ENCODE measurements at regions not wholly inside any gene's neighbourhood (a gene's known extent, or its start where the extent isn't known, plus 50 kb on each side); places are given as distances from the start of the nearest gene placed in this dataset.
A peak's percentile ranks its signal among the peaks of the same experiment; 100 is the strongest.

DNA sequence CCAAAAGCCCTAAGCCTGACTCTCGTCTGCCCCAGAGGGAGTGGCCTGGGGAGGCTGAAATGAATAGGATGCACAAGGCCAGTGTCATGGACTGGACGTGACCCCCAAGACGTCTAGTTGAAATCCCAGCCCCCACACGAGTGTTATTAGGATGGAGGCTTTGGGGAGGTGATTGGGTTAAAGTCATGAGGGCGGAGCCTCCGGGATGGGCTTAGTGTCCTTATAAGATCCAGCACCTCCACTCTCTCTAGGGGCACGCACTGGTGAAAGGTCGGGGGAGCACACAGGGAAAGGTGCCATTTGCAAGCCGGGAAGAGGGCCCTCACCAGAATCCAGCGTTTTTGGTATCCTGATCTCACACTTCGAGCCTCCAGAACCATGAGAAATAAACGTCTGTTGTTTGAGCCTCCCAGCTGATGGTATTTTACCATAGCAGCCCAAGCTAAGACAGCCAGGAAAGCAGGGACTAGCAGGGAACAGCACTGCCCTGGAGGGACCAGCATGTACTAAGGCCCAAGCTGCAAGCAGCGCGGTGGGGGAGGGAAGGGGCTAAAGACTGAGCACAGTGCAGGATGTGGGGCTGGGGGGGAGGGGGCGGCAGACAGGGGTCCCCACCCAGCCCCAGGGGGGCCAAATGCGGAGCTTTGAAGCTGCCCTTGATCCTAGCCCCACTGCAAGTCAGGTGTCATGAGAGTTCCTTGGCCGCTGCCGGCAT lies 78.3 kb upstream of the NCOR2 start:
- Histone ChIP-seq H4K8ac (ENCODE audit: low read depth in 2 of 2, low read length in 2 of 2) (no peak overlapping the region), H3K23ac (ENCODE audit: low read depth, low read length) (no peak overlapping the region), H2AFZ (replicated peaks; ENCODE audit: low read length, poor library complexity) (no peak overlapping the region), H3K27ac (ENCODE audit: insufficient read depth, low read length) (no peak overlapping the region), H3K56ac (ENCODE audit: extremely low read depth, insufficient read depth, low read length) (no peak overlapping the region), H3K9me1 (ENCODE audit: insufficient read depth, low read length) (no peaks in the 10 kb centered on the region), H3K18ac (ENCODE audit: low read depth, low read length) (no peak overlapping the region), H3K14ac (replicated peaks; ENCODE audit: low read depth, low read length) (no peak overlapping the region), H2BK120ac (ENCODE audit: low read depth, low read length) (no peak overlapping the region), H3K9me3 (ENCODE audit: control insufficient read depth, insufficient read depth, low read length) (peaks cover 10% of the 10 kb centered on the region), H3K27me3 (ENCODE audit: control insufficient read depth, insufficient read depth, low read length) (0 out of 2 replicates have a peak, but pooled peaks cover 2% of the 10 kb centered on the region), H2AK5ac (ENCODE audit: low read depth, low read length) (0 out of 2 replicates have a peak overlapping the region, but pooled peaks have one; percentile 2), H3K4me3 (ENCODE audit: insufficient read depth, low read depth, low read length) (no peak overlapping the region), H3K4me1 (ENCODE audit: control insufficient read depth, insufficient read depth, low read length) (no peaks in the 10 kb centered on the region; the same call in 1 of the 2 replicates), H4K91ac (ENCODE audit: insufficient read depth, low read depth, low read length) (no peak overlapping the region), H2AK9ac (replicated peaks; ENCODE audit: low read depth, low read length, poor library complexity) (no peak overlapping the region), H2BK20ac (ENCODE audit: low read depth, low read length) (no peak overlapping the region), H3K9ac (ENCODE audit: low read depth, low read length) (no peak overlapping the region), H3K79me1 (ENCODE audit: low read depth in 1 of 2, low read length in 2 of 2) (no peaks in the 10 kb centered on the region), H4K5ac (ENCODE audit: low read depth, low read length) (no peak overlapping the region), H2BK15ac (ENCODE audit: low read depth, low read length) (no peak overlapping the region), H2BK5ac (ENCODE audit: low read depth, low read length, poor library complexity, severe bottlenecking) (no peak overlapping the region), H3K4me2 (ENCODE audit: low read depth, low read length) (no peak overlapping the region), H4K20me1 (ENCODE audit: insufficient read depth, low read length) (no peaks in the 10 kb centered on the region), H3K36me3 (ENCODE audit: control insufficient read depth, insufficient read depth, low read length) (no peaks in the 10 kb centered on the region), H3K4ac (ENCODE audit: low read depth, low read length) (no peak overlapping the region)
- dilution Hi-C loops (cut with HindIII; ENCODE audit: low sequenced_read_pairs, unreplicated experiment) (no loop called here), intact Hi-C loops (cut with micrococcal nuclease) (no loop called here), in situ Hi-C loops (cut with MboI; ENCODE audit: low sequenced_read_pairs) (no loop called here)
- no peak for TF ChIP-seq CEBPB (IDR thresholded peaks at IDR 0.05; ENCODE audit: low read depth, low read length)
- TF ChIP-seq BHLHE40 (IDR thresholded peaks at IDR 0.05; ENCODE audit: low read depth, low read length): no peak
- no peak for TF ChIP-seq MAZ (IDR thresholded peaks at IDR 0.05; ENCODE audit: borderline replicate concordance, low read depth, low read length)
- TF ChIP-seq, protein P1, sequence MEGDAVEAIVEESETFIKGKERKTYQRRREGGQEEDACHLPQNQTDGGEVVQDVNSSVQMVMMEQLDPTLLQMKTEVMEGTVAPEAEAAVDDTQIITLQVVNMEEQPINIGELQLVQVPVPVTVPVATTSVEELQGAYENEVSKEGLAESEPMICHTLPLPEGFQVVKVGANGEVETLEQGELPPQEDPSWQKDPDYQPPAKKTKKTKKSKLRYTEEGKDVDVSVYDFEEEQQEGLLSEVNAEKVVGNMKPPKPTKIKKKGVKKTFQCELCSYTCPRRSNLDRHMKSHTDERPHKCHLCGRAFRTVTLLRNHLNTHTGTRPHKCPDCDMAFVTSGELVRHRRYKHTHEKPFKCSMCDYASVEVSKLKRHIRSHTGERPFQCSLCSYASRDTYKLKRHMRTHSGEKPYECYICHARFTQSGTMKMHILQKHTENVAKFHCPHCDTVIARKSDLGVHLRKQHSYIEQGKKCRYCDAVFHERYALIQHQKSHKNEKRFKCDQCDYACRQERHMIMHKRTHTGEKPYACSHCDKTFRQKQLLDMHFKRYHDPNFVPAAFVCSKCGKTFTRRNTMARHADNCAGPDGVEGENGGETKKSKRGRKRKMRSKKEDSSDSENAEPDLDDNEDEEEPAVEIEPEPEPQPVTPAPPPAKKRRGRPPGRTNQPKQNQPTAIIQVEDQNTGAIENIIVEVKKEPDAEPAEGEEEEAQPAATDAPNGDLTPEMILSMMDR (conservative IDR thresholded peaks at IDR 0.05; ENCODE audit: low read depth, low read length): no peak
- TF ChIP-seq, protein P2, sequence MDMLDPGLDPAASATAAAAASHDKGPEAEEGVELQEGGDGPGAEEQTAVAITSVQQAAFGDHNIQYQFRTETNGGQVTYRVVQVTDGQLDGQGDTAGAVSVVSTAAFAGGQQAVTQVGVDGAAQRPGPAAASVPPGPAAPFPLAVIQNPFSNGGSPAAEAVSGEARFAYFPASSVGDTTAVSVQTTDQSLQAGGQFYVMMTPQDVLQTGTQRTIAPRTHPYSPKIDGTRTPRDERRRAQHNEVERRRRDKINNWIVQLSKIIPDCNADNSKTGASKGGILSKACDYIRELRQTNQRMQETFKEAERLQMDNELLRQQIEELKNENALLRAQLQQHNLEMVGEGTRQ (IDR thresholded peaks at IDR 0.05; ENCODE audit: low read depth, low read length): no peak
- no peak for TF ChIP-seq RAD21 (IDR thresholded peaks at IDR 0.05; ENCODE audit: low read length)
- no peak for TF ChIP-seq CHD1 (IDR thresholded peaks at IDR 0.05; ENCODE audit: low read depth, low read length)
- no peak for TF ChIP-seq MXI1 (IDR thresholded peaks at IDR 0.05; ENCODE audit: borderline replicate concordance, low read depth, low read length)
- TF ChIP-seq RCOR1 (IDR thresholded peaks at IDR 0.05; ENCODE audit: insufficient replicate concordance, low read length): no peak
- TF ChIP-seq FOS (IDR thresholded peaks at IDR 0.05; ENCODE audit: low read depth, low read length): no peak
- TF ChIP-seq RFX5 (IDR thresholded peaks at IDR 0.05; ENCODE audit: low read depth, low read length): no peak
- TF ChIP-seq MAFK (IDR thresholded peaks at IDR 0.05; ENCODE audit: low read depth, low read length): no peak
- no peak for TF ChIP-seq POLR2A (IDR thresholded peaks at IDR 0.05; ENCODE audit: low read depth, low read length)
- TF ChIP-seq NFE2L2 (IDR thresholded peaks at IDR 0.05; ENCODE audit: low read depth, low read length): no peak
- TF ChIP-seq SMC3 (IDR thresholded peaks at IDR 0.05; ENCODE audit: low read depth, low read length): no peak
- TF ChIP-seq, protein P3, sequence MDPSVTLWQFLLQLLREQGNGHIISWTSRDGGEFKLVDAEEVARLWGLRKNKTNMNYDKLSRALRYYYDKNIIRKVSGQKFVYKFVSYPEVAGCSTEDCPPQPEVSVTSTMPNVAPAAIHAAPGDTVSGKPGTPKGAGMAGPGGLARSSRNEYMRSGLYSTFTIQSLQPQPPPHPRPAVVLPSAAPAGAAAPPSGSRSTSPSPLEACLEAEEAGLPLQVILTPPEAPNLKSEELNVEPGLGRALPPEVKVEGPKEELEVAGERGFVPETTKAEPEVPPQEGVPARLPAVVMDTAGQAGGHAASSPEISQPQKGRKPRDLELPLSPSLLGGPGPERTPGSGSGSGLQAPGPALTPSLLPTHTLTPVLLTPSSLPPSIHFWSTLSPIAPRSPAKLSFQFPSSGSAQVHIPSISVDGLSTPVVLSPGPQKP (IDR thresholded peaks at IDR 0.05; ENCODE audit: borderline replicate concordance, low read depth, low read length): no peak
- 79% methylated on average over 6 of the region's 18 CpGs; no CpG with 5 or more reads in 1 of the 2 experiments for WGBS, 2 experiments (ENCODE audit: extremely low coverage in 2 of 2, insufficient read length in 1 of 2)
- DNase-seq: no peak
- POLR2A ChIA-PET (ENCODE audit: unreplicated experiment): no interaction called here
- no peak for ATAC-seq (ENCODE audit: low read depth)
- CTCF ChIA-PET: no interaction called here
- BruUV-seq (replicated peaks): no TSS peak

Measured in IMR-90 (cell line).